Fibroblast of peridontal ligament (primary cell): ENCODE measurements at regions not wholly inside any gene's neighbourhood (a gene's known extent, or its start where the extent isn't known, plus 50 kb on each side); places are given as distances from the start of the nearest gene placed in this dataset.

Source experiments
- DNase-seq: peaks from one replicate; pipeline ENCODE4 v3.0.0-alpha.2; 2010; ENCODE audit errors: extremely low read depth

DNA sequence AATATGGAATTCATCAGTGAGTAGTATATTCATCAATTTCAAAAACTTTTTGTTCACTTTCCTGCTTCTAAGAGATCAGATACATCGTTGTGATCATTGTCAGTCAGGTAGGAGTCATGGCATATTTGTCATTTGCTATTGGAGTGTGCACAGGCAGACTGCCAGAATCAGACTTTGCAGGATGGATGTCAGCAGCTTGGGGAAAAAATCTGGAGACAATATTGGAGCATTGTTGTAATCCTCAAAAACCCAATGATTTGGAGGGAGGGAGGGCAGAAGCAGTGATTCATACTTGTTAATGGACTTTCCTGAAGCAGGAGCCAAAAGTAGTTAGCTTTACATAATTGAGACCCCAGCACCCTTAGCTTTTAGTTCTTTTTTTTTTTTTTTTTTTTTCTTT is 59.6 kb upstream of the DRP2 start:
- peak; percentile 59 for DNase-seq

DNA sequence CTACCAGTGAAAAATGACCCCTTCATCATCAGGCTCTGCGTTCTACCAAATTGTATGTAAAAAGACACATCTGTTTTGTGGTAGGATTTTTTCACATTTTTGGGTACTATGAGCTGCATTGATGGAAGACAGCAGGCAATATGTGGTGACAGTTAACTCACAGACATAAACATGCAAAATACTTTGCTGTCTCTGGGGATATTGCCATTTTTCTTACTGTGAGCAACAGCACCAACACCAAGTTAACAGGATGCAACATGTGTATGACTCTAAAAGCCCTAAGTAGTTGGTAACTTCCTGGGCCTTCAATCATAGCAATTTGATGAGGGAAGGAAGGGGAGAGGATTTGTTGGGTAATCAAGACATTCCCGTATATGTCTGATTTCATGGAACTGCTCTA is 56.4 kb upstream of the DRP2 start:
- DNase-seq: peak; percentile 7

DNA sequence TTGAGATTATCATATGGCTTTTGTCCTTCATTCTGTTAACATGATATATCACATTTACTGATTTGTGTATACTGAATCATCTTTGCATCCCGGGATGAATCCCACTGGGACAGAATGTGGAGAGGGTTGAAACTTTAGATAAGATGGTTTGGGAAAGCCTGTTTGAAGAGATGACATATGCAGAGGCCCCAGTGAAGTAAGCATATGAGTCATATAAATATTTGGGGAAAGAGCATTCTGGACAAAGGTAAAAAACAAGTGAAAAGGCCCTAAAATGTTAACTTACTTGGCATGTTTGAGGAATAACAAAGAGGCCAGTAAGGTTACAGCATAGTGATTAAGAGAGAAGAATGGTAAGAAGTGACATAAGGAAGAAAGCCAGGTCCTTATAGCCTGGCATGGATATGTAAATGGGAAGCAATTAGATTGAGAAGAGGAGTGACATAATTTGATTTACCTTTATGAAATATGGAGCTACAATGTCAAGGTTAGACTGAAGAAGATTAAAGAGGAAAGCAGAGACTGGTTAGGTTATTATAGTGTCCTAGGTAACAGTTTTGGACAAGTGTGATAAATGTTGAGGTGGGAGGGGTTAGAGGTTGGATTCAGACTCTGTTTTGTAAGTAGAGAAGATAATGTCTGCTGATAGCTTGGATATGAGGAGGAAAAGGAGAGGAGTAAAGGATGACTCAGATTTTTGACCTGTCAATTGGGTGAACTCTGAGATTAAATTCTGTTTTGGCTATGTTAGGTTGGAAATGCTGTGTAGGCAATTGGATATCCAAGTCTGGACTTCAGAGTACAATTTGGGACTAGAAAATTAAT is 54.6 kb upstream of the DRP2 start:
- peak; percentile 71 for DNase-seq
